TTC549 (cell line): ENCODE measurements at regions not wholly inside any gene's neighbourhood (a gene's known extent, or its start where the extent isn't known, plus 50 kb on each side); places are given as distances from the start of the nearest gene placed in this dataset.
A peak's percentile ranks its signal among the peaks of the same experiment; 100 is the strongest.

Experiments
- FAIRE-seq: peaks from 2 replicates; lab custom pipeline; 2012; peaks lifted over from hg19 to GRCh38; lab: Jason Lieb, UNC

DNA sequence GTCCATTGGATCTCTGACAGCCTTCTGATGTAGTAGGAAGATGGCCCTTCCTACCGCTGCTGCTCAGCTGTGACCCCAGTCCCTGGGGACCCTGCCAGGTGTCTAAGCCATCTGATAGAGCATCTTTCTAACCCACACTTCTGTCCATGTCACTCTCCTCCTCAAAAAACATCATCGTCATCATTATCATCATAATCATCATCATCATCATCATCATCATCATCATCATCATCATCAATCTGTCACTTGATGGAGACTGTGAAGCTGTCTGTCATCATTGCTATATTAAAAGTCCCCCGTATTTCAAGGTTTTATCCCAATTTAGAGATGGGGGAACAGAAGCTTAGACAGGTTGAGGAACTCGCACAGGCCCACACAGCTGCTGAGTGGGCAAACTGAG is 75.1 kb upstream of the SLC6A11 start:
- FAIRE-seq: no peak

GRCh38 chr3:10741891-10742671 is 73.9 kb upstream of the SLC6A11 start:
- no peak for FAIRE-seq

DNA sequence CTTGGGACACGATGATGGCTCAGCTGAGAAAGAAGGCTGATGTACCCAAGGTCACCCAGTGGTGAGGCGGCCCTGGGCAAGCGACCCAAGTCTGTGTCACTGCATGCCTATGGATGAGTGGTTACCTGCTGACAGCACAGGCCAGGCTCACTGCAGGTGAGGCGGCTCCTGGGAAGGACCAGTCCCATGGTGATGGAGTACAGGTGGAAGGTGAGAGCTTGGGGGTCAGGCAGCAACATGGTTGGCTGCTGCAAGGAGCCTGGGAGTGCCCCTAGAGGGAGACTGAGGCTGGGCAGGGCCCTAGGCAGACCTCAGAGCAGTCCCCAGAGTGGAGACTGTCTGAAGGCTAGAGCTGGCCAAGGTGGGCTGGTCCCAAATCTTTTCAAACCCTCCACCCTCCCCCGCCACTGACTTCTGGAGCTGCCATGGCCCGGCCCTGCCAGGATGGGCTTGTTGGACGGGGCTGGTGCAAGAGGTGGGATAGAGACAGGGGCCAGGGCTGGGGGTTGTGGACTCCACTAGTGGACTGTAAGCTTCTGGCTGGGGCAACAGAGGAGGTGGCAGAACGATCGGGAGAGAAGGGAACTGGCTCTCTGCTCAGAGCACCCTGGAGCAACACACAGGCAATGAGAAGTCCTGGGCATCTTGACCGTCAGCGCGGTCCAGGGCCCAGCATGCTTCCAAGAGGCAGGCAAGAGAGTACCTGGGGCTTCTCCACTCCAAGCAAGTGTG is 72.5 kb upstream of the SLC6A11 start:
- FAIRE-seq: no peak

- no peak for FAIRE-seq
Measured at GRCh38 chr3:10744098-10744465, 71.9 kb upstream of the SLC6A11 start.

DNA sequence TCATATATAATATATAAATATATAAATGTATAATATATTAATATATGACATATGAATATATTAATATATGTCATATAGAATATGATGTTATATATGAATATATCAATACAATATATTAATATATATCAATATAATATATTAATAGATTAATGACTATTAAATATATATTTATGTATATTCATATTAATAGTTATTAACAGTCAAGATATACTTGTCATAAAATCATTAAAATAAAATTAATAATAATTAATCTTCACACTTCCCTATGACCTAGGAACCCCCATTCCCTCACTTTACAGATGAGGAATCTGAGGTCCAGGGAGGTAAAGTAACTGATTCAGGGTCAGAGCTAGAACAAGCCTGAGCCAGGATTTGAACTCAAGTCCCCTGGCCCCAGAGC is 70.6 kb upstream of the SLC6A11 start:
- FAIRE-seq: no peak

GRCh38 chr3:10746001-10746400 is 70.0 kb upstream of the SLC6A11 start:
- FAIRE-seq: no peak

DNA sequence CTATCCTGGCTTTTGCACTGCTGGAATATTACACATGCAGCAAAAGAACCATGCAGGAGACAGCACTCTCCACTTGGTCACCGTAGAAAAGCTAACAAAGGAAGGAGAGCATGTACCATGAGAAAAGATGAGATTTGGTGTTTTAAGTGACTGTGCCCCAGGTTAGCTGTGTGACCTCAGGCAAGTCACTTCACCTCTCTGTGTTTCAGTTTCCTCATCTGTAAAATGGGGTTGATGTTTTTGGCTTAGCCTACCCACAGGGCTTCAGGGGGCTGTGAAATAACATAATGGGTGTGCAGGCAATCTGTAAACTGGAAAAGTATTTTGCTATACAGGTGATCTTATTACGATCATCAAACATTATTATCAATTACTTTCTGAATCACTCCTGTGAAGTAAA is 69.3 kb upstream of the SLC6A11 start:
- no peak for FAIRE-seq

GRCh38 chr3:10747341-10747740 is 68.7 kb upstream of the SLC6A11 start:
- no peak for FAIRE-seq

- FAIRE-seq: no peak
Measured at GRCh38 chr3:10748040-10748439, 68.0 kb upstream of the SLC6A11 start.

- FAIRE-seq: no peak
Measured at GRCh38 chr3:10753964-10754363, 62.1 kb upstream of the SLC6A11 start.

DNA sequence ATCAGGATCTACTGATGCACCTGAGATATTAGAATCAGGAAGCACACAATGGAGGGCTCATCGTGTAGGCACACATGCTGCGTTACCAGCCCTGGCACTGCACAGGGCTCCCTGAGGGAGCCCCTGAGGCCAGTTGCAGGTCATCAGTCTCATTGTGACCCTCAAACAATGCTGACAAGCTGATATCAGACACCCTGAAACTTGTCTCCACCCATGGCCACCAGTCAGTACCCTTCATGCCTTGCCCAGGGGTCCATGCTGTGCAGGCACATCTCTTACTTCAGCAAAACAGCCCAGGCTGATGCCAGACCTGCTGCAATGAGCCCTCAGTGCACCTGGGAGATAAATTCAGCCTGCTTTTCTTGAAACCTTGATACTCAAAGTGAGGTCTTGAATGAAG is 59.5 kb upstream of the SLC6A11 start:
- FAIRE-seq: no peak

DNA sequence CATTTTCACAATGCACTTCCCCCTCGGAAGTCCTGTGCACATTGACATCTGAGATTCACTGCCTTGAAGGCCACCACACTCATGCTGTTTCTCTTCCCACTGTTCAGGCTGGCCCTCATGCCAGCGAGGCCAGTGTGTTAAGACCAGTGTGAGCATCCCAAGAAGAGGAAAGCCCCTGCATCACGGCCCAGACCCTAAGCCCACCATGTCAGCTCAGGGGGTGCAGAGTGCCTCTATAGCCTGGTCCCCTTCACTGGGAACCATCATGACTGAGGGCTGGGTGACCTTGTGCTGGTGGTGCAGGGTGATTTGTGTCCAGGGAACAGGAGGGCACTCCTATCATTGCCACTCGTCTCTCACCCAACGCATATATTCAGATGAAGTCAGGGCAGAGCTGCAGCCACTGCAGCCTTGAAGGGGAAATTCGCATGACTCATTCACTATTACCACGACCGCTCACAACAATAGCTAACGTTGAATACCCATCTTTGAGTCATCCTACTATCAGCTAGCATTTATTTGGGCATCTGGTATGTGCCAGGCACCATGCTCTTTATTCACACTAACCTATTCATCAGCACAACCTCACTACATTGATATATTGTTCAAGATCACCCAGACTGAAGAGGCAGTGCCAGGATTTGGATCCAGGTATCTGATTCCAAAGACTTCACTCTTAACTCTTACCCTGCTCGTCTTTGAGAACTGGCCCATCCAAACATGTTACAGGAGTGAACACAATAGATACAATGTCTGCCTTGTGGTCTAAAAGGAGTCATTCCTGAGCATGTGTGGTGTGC is 58.8 kb upstream of the SLC6A11 start:
- FAIRE-seq: no peak

DNA sequence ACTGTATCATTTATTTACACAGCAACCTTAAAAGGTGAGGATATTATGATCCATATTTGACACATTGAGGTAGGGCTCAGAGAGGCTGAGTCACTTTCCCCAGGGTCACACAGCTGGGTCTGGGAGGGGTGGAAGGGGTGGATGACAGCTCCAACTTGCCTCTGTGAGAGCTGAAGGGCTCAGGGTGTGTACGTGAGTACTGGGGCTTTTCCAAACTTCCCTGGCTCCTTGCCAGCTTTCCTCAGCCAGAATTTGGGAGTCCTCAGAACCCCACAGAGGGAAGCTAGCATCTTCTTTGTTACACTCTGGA is 58.3 kb upstream of the SLC6A11 start:
- no peak for FAIRE-seq

- FAIRE-seq: peak; percentile 77
Measured at GRCh38 chr3:10758304-10759037, 57.6 kb upstream of the SLC6A11 start.

GRCh38 chr3:10759495-10759894 is 56.5 kb upstream of the SLC6A11 start:
- no peak for FAIRE-seq

DNA sequence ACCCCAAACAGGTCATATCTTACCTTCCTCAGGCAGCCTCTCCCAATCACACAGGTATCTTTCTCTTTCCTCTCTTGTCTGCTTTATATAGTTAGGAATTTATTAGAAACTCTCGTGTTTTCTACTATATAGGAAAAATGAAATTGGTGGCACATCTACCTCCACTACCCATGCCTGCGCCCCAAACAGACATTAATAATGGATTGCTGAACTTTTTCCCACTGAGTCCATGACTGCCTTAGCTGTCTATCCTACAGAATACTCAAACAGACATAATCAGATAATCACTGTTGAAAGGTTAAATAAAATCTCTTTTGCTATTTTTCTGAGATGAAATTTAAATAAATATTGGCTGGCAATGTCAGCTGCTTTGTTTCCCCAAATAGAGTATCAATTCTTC is 55.8 kb upstream of the SLC6A11 start:
- no peak for FAIRE-seq

- FAIRE-seq: no peak
Measured at GRCh38 chr3:10761583-10761982, 54.4 kb upstream of the SLC6A11 start.

DNA sequence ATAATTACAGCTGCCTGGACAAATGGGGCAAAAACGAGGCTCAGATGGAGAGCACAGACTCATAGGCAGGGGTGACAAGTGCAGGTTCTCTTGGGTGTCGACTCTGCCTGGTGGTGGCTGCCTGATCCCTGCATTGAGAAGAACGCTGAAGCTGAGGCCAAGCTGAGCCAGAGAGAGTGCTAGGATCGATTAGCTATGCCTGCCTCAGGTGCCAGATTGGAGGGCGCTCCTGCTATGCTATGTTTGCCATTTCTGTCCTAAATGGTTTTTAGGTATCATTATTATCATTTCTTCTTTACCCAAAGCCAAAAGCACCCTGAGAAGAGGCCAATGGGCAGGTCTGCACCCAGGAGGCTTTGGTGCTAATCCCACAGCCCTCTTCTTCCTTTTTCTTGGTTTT is 53.9 kb upstream of the SLC6A11 start:
- FAIRE-seq: no peak

DNA sequence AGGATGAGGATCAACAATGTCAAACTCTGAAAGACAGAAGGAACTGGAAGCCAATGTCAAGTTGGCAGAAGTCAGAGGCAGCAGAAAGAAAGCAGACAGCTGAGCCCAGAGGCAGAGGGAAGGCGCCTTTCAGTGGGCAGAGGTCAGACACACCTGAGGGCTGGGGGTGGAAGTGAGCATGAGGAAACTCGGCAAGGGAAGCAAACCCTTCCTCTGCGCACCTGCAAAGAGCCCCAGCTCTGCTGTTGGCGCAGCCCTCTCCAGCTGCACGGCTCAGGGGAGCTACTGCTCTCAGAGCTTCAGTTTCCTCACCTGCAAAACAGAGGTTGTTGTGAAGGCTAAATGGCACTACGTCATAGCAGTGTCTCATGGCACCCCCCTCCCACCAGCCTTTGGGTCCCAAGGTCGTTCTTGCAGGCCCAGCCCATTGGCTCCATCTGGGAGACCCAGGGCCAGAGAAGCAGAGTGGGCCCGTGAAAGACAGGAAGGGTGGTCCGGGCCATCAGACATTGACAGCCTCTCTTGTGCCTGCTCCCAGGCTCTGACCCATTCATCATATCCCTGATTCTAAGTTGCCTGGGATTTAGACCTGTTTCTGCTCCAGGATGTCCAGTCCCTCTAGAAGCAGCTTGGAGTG is 53.3 kb upstream of the SLC6A11 start:
- FAIRE-seq: no peak

DNA sequence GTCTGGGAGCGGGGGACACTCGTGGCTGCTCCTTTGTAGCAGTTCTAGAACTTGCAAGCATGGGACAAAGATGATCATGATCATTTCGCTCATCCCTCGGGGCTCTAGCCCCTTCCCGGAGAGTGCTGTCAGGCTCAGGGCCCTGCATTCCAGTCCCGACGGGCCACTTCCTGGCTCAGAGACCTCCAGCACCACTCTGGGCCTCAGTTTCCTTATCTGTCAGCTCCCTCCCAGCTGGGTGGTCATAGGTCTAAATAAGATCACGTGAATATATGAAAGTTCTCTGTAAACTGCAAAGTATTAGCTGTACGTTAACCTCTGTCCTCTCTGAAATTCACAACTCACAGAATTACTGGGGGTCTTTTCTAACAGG is 52.8 kb upstream of the SLC6A11 start:
- FAIRE-seq: no peak

DNA sequence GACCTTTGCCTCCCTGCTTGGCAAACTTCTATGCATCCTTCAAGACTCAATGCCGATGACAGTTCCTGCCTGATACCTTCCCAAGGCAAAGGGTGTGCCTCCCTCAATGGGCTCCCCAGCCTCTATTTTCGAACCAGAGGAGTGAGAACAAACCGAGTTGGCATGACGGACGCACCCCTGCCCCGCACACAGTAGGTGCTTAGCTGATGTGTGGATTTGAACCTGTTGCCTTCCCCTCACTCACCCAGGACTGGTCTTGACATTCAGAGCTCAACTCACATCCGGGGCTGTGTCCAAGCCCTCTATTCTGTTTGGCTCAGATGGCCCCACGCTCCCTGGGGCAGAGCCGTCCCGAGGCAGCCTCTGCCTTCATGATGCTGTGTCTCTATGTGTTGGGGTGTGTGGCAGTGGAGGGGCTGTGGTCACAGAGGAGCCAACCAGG is 52.2 kb upstream of the SLC6A11 start:
- FAIRE-seq: no peak
